Heart left ventricle (tissue), 16 donors: ENCODE measurements at regions not wholly inside any gene's neighbourhood (a gene's known extent, or its start where the extent isn't known, plus 50 kb on each side); places are given as distances from the start of the nearest gene placed in this dataset.

Experiments used
- ATAC-seq, 4 donors: fragments of 200-7000 bp; cut with Tn5 transposase; one replicate each; pipeline ENCODE4 v1.9.1; 2020 to 2022; ENCODE audit warnings: moderate library complexity in 4 of 4, mild to moderate bottlenecking in 3 of 4, moderate number of reproducible peaks in 1 of 4
- DNase-seq, 5 donors: peaks; one replicate each; pipeline ENCODE4 v3.0.0-alpha.2; 2020
- H3K27ac ChIP-seq, 12 donors: fragments of 200-600 bp; sonication (generic) in 4 of 12; one replicate each; pipeline versions ENCODE4 v1.5.0 to v1.8.0; 2016 to 2022; ENCODE audit warnings: mild to moderate bottlenecking in 2 of 12
- H3K27me3 ChIP-seq, 9 donors: fragments of 200-600 bp; sonication (generic) in 2 of 9; one replicate each; pipeline versions ENCODE4 v1.5.1 to v1.8.0; 2016 to 2022; ENCODE audit warnings: mild to moderate bottlenecking in 3 of 9
- H3K36me3 ChIP-seq, 9 donors: fragments of 200-600 bp; sonication (generic) in 2 of 9; one replicate each; pipeline versions ENCODE4 v1.5.0 to v1.8.0; 2018 to 2022; ENCODE audit warnings: mild to moderate bottlenecking in 2 of 9
- H3K4me1 ChIP-seq, 12 donors: fragments of 200-600 bp; sonication (generic) in 4 of 12; one replicate each; pipeline versions ENCODE4 v1.5.0 to v1.8.0; 2016 to 2022; ENCODE audit warnings: mild to moderate bottlenecking in 3 of 12
- H3K4me3 ChIP-seq, 12 donors: fragments of 200-600 bp; sonication (generic) in 4 of 12; one replicate each; pipeline versions ENCODE4 v1.5.0 to v1.8.0; 2017 to 2022; ENCODE audit warnings: mild to moderate bottlenecking in 9 of 12, moderate library complexity in 4 of 12
- H3K9me3 ChIP-seq, 12 donors: fragments of 200-600 bp; sonication (generic) in 4 of 12; one replicate each; pipeline versions ENCODE4 v1.5.0 to v1.8.0; 2016 to 2022; ENCODE audit warnings: mild to moderate bottlenecking in 1 of 12
- POLR2A ChIP-seq, 2 donors: fragments of 450-650 bp; IDR thresholded peaks; one replicate each; pipeline ENCODE4 v1.6.1; 2017; ENCODE audit warnings: antibody characterized with exemption in 2 of 2, mild to moderate bottlenecking in 2 of 2, moderate library complexity in 2 of 2
- WGBS, 4 donors: extraction: QIAGEN DNeasy Blood & Tissue Kit in 2 of 4; methylation state at CpG; one replicate each; pipeline versions ENCODE4 v1.1.5 to v1.1.7; 2013 to 2018; 5-methylcytosine and 5-hydroxymethylcytosine counted together
- intact Hi-C, 10 donors: fragments of 100-400 bp; cut with DNase I; formaldehyde crosslinking; loops; one replicate each; pipeline versions ENCODE4 v1.11.1 to v1.14.2; 2022
- TF ChIP-seq, protein P1 (sequence below), 12 donors: fragments of 200-600 bp; sonication (generic) in 4 of 12; IDR thresholded peaks; one replicate each; pipeline versions ENCODE4 v1.5.0 to v1.8.0; 2018 to 2022; ENCODE audit warnings: antibody characterized with exemption in 12 of 12, mild to moderate bottlenecking in 5 of 12
- donor health status: ischemic (EF 13 %, LVEDD 7.1; RV severe dilation, severe dysfunction).
- donor health status: healthy with polysubstance abuse.
- donor health status: DM: no; HTN: yes; CAD: no.
- donor health status: DM: no; HTN: no; CAD: no.
- donor health status: ischemic (EF 25% LVEDD 6.9; RV normal size, moderate dysfunction).
- donor health status: ischemic (EF 25% LVEDD 5.7; RV mildly dilated, moderate dysfunction).
- donor health status: healthy.
- donor health status: DM: yes; HTN: yes; CAD: no.
- donor health status: ischemic (EF 35%, LVEDD 5.7; RV mildly dilated, moderate dysfunction).
- donor health status: nonischemic (EF 11% LVEDD 7.7; RV severe dilation, severe dysfunction).
- donor health status: DM: yes; HTN: yes; CAD: no.
- donor health status: PGD.
- donor health status: ischemic (EF 29% LVEDD 5.4; RV normal size, mild dysfunction).
- donor health status: nonischemic (EF 23%, LVEDD 6.1; RV moderate dilation, normal function).

DNA sequence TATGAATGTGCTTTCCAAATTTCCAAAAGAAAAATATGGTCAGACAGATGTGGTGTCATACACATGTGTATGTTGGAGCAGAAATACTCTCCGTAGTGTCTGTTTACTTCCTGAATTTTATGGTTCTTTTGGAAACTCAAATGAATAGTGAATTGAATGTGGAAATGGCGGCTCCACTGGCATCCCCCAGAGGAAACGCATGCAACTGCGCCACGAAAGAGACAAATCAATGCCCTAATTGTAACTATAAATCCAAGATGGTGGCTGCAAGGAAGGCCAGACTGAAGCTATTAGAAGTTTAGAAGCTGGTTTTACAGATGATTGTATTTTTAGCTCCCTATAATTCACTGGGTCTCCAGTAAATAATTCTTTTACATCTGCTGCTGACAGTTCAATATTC is 246.7 kb downstream of the FGFR2 start:
- ATAC-seq (no peak), DNase-seq (no peak)
- Histone ChIP-seq H3K9me3 (no peaks in the 10 kb centered on the region), H3K36me3 (no peaks in the 10 kb centered on the region), H3K27me3 (no peaks in the 10 kb centered on the region), H3K27ac (no peak overlapping the region), H3K4me1 (no peaks in the 10 kb centered on the region), H3K4me3 (no peak overlapping the region)
- intact Hi-C loops: no loop called here
- WGBS, 4 donors: 90 to 96% (median 93%) methylated on average over 5 of the region's 5 CpGs
- TF ChIP-seq, protein P1, sequence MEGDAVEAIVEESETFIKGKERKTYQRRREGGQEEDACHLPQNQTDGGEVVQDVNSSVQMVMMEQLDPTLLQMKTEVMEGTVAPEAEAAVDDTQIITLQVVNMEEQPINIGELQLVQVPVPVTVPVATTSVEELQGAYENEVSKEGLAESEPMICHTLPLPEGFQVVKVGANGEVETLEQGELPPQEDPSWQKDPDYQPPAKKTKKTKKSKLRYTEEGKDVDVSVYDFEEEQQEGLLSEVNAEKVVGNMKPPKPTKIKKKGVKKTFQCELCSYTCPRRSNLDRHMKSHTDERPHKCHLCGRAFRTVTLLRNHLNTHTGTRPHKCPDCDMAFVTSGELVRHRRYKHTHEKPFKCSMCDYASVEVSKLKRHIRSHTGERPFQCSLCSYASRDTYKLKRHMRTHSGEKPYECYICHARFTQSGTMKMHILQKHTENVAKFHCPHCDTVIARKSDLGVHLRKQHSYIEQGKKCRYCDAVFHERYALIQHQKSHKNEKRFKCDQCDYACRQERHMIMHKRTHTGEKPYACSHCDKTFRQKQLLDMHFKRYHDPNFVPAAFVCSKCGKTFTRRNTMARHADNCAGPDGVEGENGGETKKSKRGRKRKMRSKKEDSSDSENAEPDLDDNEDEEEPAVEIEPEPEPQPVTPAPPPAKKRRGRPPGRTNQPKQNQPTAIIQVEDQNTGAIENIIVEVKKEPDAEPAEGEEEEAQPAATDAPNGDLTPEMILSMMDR (IDR thresholded peaks at IDR 0.05): no peak
- no peak for TF ChIP-seq POLR2A (IDR thresholded peaks at IDR 0.05)

DNA sequence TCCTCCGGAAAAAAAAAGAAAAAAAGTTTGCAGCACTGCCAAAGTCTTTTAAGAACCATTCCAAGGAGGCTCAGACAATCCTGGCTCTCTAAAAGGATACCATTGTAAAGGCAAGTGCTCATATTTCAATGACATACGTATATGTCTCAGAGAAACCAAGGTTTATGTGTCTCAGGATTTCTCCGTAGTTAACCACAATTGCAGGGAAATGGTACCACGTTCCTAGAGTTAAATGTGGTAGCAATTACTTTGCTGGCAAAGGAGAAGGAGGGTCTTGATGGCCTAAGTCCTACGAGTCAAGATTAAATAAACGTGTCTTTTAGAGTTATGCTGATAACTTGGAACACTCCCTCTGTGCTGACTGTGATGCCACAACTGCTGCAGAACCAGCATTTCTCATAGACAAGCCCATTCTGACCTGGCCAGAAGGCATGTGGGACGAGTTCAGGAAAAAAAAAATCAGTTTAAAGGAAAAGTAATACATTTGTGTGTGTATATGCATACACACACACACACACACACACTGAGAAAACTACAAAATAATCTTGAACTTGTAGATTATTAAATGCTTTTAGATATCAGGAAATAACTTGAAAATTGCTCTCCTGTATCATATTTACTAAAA is 245.9 kb downstream of the FGFR2 start:
- no peaks in the 10 kb centered on the region for H3K4me1 ChIP-seq
- ATAC-seq (no peak), DNase-seq (no peak)
- WGBS, 4 donors: 47 to 56% (median 49%) methylated on average over 7 of the region's 7 CpGs
- H3K27me3 ChIP-seq: no peaks in the 10 kb centered on the region
- no peaks in the 10 kb centered on the region for H3K9me3 ChIP-seq
- intact Hi-C loops: no loop called here
- H3K36me3 ChIP-seq: no peaks in the 10 kb centered on the region
- no peak overlapping the region for H3K4me3 ChIP-seq
- H3K27ac ChIP-seq: no peak overlapping the region
- TF ChIP-seq, protein P1 (IDR thresholded peaks at IDR 0.05): no peak
- no peak for TF ChIP-seq POLR2A (IDR thresholded peaks at IDR 0.05)

DNA sequence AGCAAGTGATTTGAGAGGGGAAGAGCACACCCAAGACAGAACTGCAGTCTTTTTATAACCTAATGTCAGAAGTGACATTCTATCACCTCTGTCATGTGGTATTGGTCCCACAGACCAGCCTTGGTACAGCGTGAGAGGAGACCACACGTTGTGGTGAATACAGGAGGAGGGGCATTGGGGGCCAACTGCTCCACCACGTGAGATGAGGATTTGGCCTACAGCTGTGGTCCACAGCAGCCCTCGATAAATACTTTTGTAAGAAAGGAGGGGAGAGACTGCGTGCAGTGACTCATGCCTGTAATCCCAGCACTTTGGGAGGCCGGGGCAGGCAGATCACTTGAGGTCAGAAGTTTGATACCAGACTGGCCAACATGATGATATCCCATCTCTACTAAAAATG is 243.1 kb downstream of the FGFR2 start:
- ATAC-seq: no peak
- intact Hi-C loops: no loop called here
- Histone ChIP-seq H3K36me3 (no peaks in the 10 kb centered on the region), H3K4me3 (no peak overlapping the region), H3K4me1 (no peaks in the 10 kb centered on the region), H3K9me3 (no peaks in the 10 kb centered on the region), H3K27me3 (peaks cover 0 to 2% (median 0%) of the 10 kb centered on the region in 9 donors), H3K27ac (no peak overlapping the region)
- WGBS, 4 donors: 85 to 90% (median 86%) methylated on average over 6 of the region's 6 CpGs
- no peak for DNase-seq
- TF ChIP-seq, protein P1 (IDR thresholded peaks at IDR 0.05): no peak
- TF ChIP-seq POLR2A (IDR thresholded peaks at IDR 0.05): no peak

DNA sequence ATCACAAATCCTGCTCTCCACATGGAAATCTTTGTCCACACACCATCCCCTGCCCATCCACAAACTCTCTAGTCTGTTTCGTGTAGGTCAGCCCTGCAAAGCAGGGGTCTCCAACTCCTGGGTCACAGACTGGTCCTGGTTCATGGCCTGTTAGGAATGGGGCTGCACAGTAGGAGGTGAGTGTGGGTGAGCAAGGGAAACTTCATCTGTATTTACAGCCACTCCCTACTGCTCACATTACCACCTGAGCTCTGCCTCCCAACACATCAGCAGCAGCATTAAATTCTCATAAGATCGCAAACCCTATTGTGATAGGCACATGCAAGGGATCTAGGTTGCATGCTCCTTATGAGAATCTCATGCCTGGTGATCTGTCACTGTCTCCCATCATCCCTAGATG is 242.1 kb downstream of the FGFR2 start:
- Histone ChIP-seq H3K27ac (no peak overlapping the region), H3K36me3 (no peaks in the 10 kb centered on the region), H3K27me3 (peaks cover 0 to 2% (median 0%) of the 10 kb centered on the region in 9 donors), H3K4me3 (no peak overlapping the region), H3K4me1 (no peaks in the 10 kb centered on the region), H3K9me3 (no peaks in the 10 kb centered on the region)
- ATAC-seq (no peak), DNase-seq (no peak)
- 78 to 83% (median 81%) methylated on average over 2 of the region's 2 CpGs for WGBS, 4 donors
- intact Hi-C loops: no loop called here
- TF ChIP-seq, protein P1 (IDR thresholded peaks at IDR 0.05): no peak
- no peak for TF ChIP-seq POLR2A (IDR thresholded peaks at IDR 0.05)
